ENCODE measurements at regions not wholly inside any gene's neighbourhood (a gene's known extent, or its start where the extent isn't known, plus 50 kb on each side); places are given as distances from the start of the nearest gene placed in this dataset.

DNA sequence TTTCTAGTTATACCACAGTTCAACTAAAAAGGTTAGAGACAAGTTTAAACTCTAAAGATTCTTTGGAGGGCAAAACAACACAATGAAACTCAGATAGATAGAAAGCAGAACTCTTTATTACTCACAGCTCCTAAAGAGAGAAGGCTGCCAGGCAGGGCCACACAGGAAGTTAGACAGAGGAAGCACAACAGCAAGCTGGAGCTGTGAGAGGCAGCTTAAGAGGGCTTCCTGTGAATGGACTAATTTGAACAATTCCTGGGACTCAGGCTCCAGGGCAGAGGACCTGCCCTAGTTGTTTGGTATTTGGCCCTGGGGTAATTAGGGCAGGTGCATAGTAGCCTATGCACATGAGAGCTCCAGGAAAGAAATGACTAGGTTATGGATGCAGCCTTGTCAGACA lies 803.6 kb downstream of the DIAPH3 start:
- TF ChIP-seq, protein P1, sequence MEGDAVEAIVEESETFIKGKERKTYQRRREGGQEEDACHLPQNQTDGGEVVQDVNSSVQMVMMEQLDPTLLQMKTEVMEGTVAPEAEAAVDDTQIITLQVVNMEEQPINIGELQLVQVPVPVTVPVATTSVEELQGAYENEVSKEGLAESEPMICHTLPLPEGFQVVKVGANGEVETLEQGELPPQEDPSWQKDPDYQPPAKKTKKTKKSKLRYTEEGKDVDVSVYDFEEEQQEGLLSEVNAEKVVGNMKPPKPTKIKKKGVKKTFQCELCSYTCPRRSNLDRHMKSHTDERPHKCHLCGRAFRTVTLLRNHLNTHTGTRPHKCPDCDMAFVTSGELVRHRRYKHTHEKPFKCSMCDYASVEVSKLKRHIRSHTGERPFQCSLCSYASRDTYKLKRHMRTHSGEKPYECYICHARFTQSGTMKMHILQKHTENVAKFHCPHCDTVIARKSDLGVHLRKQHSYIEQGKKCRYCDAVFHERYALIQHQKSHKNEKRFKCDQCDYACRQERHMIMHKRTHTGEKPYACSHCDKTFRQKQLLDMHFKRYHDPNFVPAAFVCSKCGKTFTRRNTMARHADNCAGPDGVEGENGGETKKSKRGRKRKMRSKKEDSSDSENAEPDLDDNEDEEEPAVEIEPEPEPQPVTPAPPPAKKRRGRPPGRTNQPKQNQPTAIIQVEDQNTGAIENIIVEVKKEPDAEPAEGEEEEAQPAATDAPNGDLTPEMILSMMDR (IDR thresholded peaks at IDR 0.05): no peak
- no peak for TF ChIP-seq POLR2A (IDR thresholded peaks at IDR 0.05; ENCODE audit: low read depth)
- no peak for TF ChIP-seq EP300 (IDR thresholded peaks at IDR 0.05)
- no peak for TF ChIP-seq POLR2AphosphoS5 (IDR thresholded peaks at IDR 0.05)
- no peak for DNase-seq (ENCODE audit: extremely low spot score)
- H3K27ac ChIP-seq (replicated peaks in 1 of 4): no peak overlapping the region

DNA sequence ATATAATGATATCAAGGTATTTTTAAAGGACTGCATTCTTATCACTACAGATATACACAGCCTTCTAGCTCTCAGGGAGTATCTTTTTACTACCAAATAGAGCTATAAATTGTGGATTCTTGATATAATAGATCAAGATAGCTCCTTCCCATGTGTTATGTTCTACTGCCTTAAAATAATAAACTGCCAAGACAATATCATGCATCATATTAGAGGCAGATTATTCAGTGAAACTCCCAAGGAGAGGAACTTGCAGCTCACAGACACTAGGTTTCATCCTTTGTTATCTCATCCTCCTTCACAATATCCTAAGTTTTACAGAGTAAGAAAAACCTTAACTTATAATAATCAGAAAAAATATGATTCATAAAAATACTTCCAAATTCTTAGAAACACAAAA lies 802.8 kb downstream of the DIAPH3 start:
- Histone ChIP-seq H3K27ac (replicated peaks in 1 of 4) (no peak overlapping the region), H3K36me3 (no peaks in the 10 kb centered on the region), H3K4me3 (no peak overlapping the region), H3K4me1 (peaks cover 0 to 21% (median 4%) of the 10 kb centered on the region in 4 donors), H3K27me3 (no peaks in the 10 kb centered on the region), H3K9me3 (no peaks in the 10 kb centered on the region)
- no peak for DNase-seq (ENCODE audit: extremely low spot score)
- intact Hi-C loops (cut with DNase I): no loop called here
- TF ChIP-seq EP300 (IDR thresholded peaks at IDR 0.05): no peak
- TF ChIP-seq, protein P1 (IDR thresholded peaks at IDR 0.05): no peak
- TF ChIP-seq POLR2AphosphoS5 (IDR thresholded peaks at IDR 0.05): no peak
- no peak for TF ChIP-seq POLR2A (IDR thresholded peaks at IDR 0.05; ENCODE audit: low read depth)

More for the DNA sequence above, 803.6 kb downstream of the DIAPH3 start:
- H3K4me3 ChIP-seq: no peak overlapping the region
- H3K9me3 ChIP-seq: no peaks in the 10 kb centered on the region
- H3K27me3 ChIP-seq: no peaks in the 10 kb centered on the region
- no peaks in the 10 kb centered on the region for H3K36me3 ChIP-seq
- intact Hi-C loops (cut with DNase I): no loop called here
- H3K4me1 ChIP-seq: peaks cover 0 to 21% (median 4%) of the 10 kb centered on the region in 4 donors

DNA sequence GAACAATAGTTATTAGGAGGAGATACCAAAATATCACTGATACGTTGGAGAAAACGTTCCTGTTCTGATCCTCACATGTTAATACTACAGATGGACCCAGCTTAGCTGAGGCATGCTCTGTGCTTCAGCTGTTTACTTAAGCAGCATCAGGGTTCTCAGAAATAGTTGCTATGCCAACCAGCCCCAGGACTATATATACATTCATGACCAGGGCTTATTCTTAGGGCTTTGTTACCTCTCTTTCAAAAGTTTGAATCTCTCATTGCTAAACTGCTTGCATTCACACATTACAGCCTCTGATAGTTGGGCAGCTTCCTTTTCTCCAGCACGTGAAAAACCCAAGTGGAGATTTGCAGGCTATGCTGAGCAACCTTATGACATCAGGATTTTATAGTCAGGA lies 800.4 kb downstream of the DIAPH3 start:
- no peak overlapping the region for H3K4me3 ChIP-seq
- DNase-seq (ENCODE audit: extremely low spot score): no peak
- H3K9me3 ChIP-seq: no peaks in the 10 kb centered on the region
- WGBS: 75% methylated on average over 3 of the region's 3 CpGs
- H3K27ac ChIP-seq (replicated peaks in 1 of 4): no peak overlapping the region
- TF ChIP-seq POLR2A (IDR thresholded peaks at IDR 0.05; ENCODE audit: low read depth): no peak
- TF ChIP-seq, protein P1 (IDR thresholded peaks at IDR 0.05): no peak
- TF ChIP-seq EP300 (IDR thresholded peaks at IDR 0.05): no peak
- TF ChIP-seq POLR2AphosphoS5 (IDR thresholded peaks at IDR 0.05): no peak
- no peaks in the 10 kb centered on the region for H3K27me3 ChIP-seq
- intact Hi-C loops (cut with DNase I): no loop called here
- peaks cover 0 to 13% (median 2%) of the 10 kb centered on the region in 4 donors for H3K4me1 ChIP-seq
- no peaks in the 10 kb centered on the region for H3K36me3 ChIP-seq

DNA sequence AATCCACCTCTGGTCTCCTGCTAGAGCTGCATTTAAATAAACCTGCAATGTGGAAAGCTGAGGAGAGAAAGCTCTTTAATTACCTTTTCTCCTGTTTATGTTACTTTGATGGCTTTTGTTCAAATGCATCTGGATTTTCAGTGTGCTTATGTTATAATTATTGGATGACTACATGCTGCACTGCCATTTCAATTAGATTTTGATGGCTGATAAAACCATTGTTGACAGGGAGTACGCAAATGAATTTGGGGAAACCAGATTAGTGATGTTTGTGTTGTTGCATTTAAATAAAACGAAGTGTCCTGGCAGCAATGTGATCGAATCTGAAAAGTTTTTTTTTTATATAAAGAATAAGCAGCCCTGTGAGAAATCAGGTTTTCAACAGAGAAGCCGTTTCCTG lies 799.8 kb downstream of the DIAPH3 start:
- intact Hi-C loops (cut with DNase I): no loop called here
- DNase-seq (ENCODE audit: extremely low spot score): no peak

More for the DNA sequence above, 799.8 kb downstream of the DIAPH3 start:
- H3K36me3 ChIP-seq: no peaks in the 10 kb centered on the region
- no peak overlapping the region for H3K27ac ChIP-seq (replicated peaks in 1 of 4)
- WGBS: 72% methylated on average over 4 of the region's 4 CpGs
- no peak overlapping the region for H3K4me3 ChIP-seq
- no peaks in the 10 kb centered on the region for H3K27me3 ChIP-seq
- TF ChIP-seq, protein P1 (IDR thresholded peaks at IDR 0.05): no peak
- TF ChIP-seq POLR2AphosphoS5 (IDR thresholded peaks at IDR 0.05): no peak
- TF ChIP-seq POLR2A (IDR thresholded peaks at IDR 0.05; ENCODE audit: low read depth): no peak
- TF ChIP-seq EP300 (IDR thresholded peaks at IDR 0.05): no peak
- H3K9me3 ChIP-seq: no peaks in the 10 kb centered on the region
- peaks cover 3 to 9% (median 8%) of the 10 kb centered on the region in 4 donors for H3K4me1 ChIP-seq
